ENCODE measurements at regions not wholly inside any gene's neighbourhood (a gene's known extent, or its start where the extent isn't known, plus 50 kb on each side); places are given as distances from the start of the nearest gene placed in this dataset.

GRCh38 chr3:102123590-102124190 lies 274.4 kb downstream of the NFKBIZ start:
- TF ChIP-seq POLR2A (IDR thresholded peaks at IDR 0.05) (no peak), CTCF (IDR thresholded peaks at IDR 0.05) (no peak)
